ENCODE measurements at regions not wholly inside any gene's neighbourhood (a gene's known extent, or its start where the extent isn't known, plus 50 kb on each side); places are given as distances from the start of the nearest gene placed in this dataset.

- no peak for TF ChIP-seq CTCF (IDR thresholded peaks at IDR 0.05)
- TF ChIP-seq POLR2A (IDR thresholded peaks at IDR 0.05): no peak
- DNase-seq: no peak
Observed at GRCh38 chr3:171956705-171957104, 82.7 kb upstream of the FNDC3B start.

GRCh38 chr3:171959532-171960089 lies 79.8 kb upstream of the FNDC3B start:
- H3K27ac ChIP-seq: no peak overlapping the region
- peaks cover 0 to 15% (median 0%) of the 10 kb centered on the region in 3 donors for H3K4me1 ChIP-seq
- no peaks in the 10 kb centered on the region for H3K36me3 ChIP-seq
- H3K4me3 ChIP-seq: no peak overlapping the region
- intact Hi-C loops (cut with DNase I): no loop called here
- H3K9me3 ChIP-seq: no peaks in the 10 kb centered on the region
- 89 to 91% methylated on average over 9 to 10 of the region's 10 CpGs for WGBS, 2 donors
- TF ChIP-seq CTCF (IDR thresholded peaks at IDR 0.05): no peak
- no peak for TF ChIP-seq POLR2A (IDR thresholded peaks at IDR 0.05)
- no peak for DNase-seq
- no peaks in the 10 kb centered on the region for H3K27me3 ChIP-seq

More at GRCh38 chr3:171956705-171957104, 82.7 kb upstream of the FNDC3B start:
- no peaks in the 10 kb centered on the region for H3K27me3 ChIP-seq
- no peak overlapping the region for H3K4me3 ChIP-seq
- H3K27ac ChIP-seq: no peak overlapping the region
- no peaks in the 10 kb centered on the region for H3K9me3 ChIP-seq
- peaks cover 0 to 21% (median 7%) of the 10 kb centered on the region in 3 donors for H3K4me1 ChIP-seq
- no peaks in the 10 kb centered on the region for H3K36me3 ChIP-seq
- intact Hi-C loops (cut with DNase I): no loop called here
- WGBS, 2 donors: 70 to 81% methylated on average over 2 of the region's 2 CpGs

- H3K9me3 ChIP-seq: no peaks in the 10 kb centered on the region
- whole genome bisulfite sequencing, 2 donors: 63 to 73% methylated on average over 2 to 4 of the region's 4 CpGs
- intact Hi-C loops (cut with DNase I): no loop called here
- no peaks in the 10 kb centered on the region for H3K27me3 ChIP-seq
- no peaks in the 10 kb centered on the region for H3K36me3 ChIP-seq
- H3K4me1 ChIP-seq: peaks cover 0 to 12% (median 0%) of the 10 kb centered on the region in 3 donors
- TF ChIP-seq POLR2A (IDR thresholded peaks at IDR 0.05) (no peak), CTCF (IDR thresholded peaks at IDR 0.05) (no peak)
- no peak overlapping the region for H3K27ac ChIP-seq
- H3K4me3 ChIP-seq: no peak overlapping the region
- no peak for DNase-seq
Observed at GRCh38 chr3:171960159-171960558, 79.2 kb upstream of the FNDC3B start.

- TF ChIP-seq POLR2A (IDR thresholded peaks at IDR 0.05): no peak
- TF ChIP-seq CTCF (IDR thresholded peaks at IDR 0.05): no peak
- no peak overlapping the region for H3K27ac ChIP-seq
- peaks cover 3 to 21% (median 6%) of the 10 kb centered on the region in 3 donors for H3K4me1 ChIP-seq
- no peak for DNase-seq
- no peaks in the 10 kb centered on the region for H3K36me3 ChIP-seq
- 92 to 97% methylated on average over 7 of the region's 7 CpGs for WGBS, 2 donors
- no peaks in the 10 kb centered on the region for H3K27me3 ChIP-seq
- intact Hi-C loops (cut with DNase I): no loop called here
- no peak overlapping the region for H3K4me3 ChIP-seq
- H3K9me3 ChIP-seq: no peaks in the 10 kb centered on the region
Observed at GRCh38 chr3:171962137-171962720, 77.1 kb upstream of the FNDC3B start.

- no peak for DNase-seq
- Histone ChIP-seq H3K4me1 (peaks cover 4 to 26% (median 11%) of the 10 kb centered on the region in 3 donors), H3K36me3 (no peaks in the 10 kb centered on the region), H3K4me3 (no peak overlapping the region), H3K27me3 (no peaks in the 10 kb centered on the region), H3K9me3 (no peaks in the 10 kb centered on the region), H3K27ac (no peak overlapping the region)
- TF ChIP-seq POLR2A (IDR thresholded peaks at IDR 0.05): no peak
- no peak for TF ChIP-seq CTCF (IDR thresholded peaks at IDR 0.05)
- intact Hi-C loops (cut with DNase I): no loop called here
- WGBS, 2 donors: 93 to 98% methylated on average over 3 of the region's 3 CpGs
Observed at GRCh38 chr3:171963546-171963945, 75.8 kb upstream of the FNDC3B start.
